MM.1S (cell line): ENCODE measurements at regions not wholly inside any gene's neighbourhood (a gene's known extent, or its start where the extent isn't known, plus 50 kb on each side); places are given as distances from the start of the nearest gene placed in this dataset.

Source experiments
- DNase-seq: peaks from one replicate; pipeline ENCODE4 v3.0.0-alpha.2; 2015
- H2AFZ ChIP-seq: fragments of 300-600 bp; sonication (generic); 2 replicates; pipeline ENCODE4 v1.6.0; 2016; ENCODE audit warnings: antibody characterized with exemption, low read length
- H3F3A ChIP-seq: fragments of 300-600 bp; sonication (generic); 2 replicates; pipeline ENCODE4 v1.6.1; 2016; ENCODE audit warnings: mild to moderate bottlenecking, antibody characterized with exemption, low read length, moderate library complexity, mixed read lengths; ENCODE audit not compliant: insufficient read depth
- H3K27ac ChIP-seq: fragments of 300-600 bp; sonication (generic); 2 replicates; pipeline ENCODE4 v1.5.1; 2016; ENCODE audit warnings: mild to moderate bottlenecking, low read length
- H3K27me3 ChIP-seq: fragments of 300-600 bp; sonication (generic); replicated peaks from 2 replicates; pipeline ENCODE4 v1.6.0; 2016; ENCODE audit warnings: low read length; ENCODE audit not compliant: insufficient read depth
- H3K36me3 ChIP-seq: fragments of 300-600 bp; sonication (generic); replicated peaks from 2 replicates; pipeline ENCODE4 v1.6.1; 2016; ENCODE audit warnings: mild to moderate bottlenecking, low read length, mixed read lengths; ENCODE audit not compliant: insufficient read depth
- H3K4me1 ChIP-seq: fragments of 300-600 bp; sonication (generic); 2 replicates; pipeline ENCODE4 v1.6.1; 2016; ENCODE audit warnings: low read length, mixed read lengths
- H3K4me2 ChIP-seq: fragments of 300-600 bp; sonication (generic); 2 replicates; pipeline ENCODE4 v1.6.0; 2016; ENCODE audit warnings: low read depth, low read length
- H3K4me3 ChIP-seq: fragments of 300-600 bp; sonication (generic); 2 replicates; pipeline ENCODE4 v1.5.1; 2016; ENCODE audit warnings: low read length, mixed read lengths
- H3K79me2 ChIP-seq: fragments of 300-600 bp; sonication (generic); 2 replicates; pipeline ENCODE4 v1.6.1; 2016; ENCODE audit warnings: mixed run types, low read length, mixed read lengths
- H3K9ac ChIP-seq: fragments of 300-600 bp; sonication (generic); 2 replicates; pipeline ENCODE4 v1.6.1; 2016; ENCODE audit warnings: low read length, mixed read lengths
- H3K9me2 ChIP-seq: fragments of 300-600 bp; sonication (generic); replicated peaks from 2 replicates; pipeline ENCODE4 v1.6.1; 2016; ENCODE audit warnings: mild to moderate bottlenecking, low read length, mixed read lengths; ENCODE audit not compliant: insufficient read depth
- H3K9me3 ChIP-seq: fragments of 300-600 bp; sonication (generic); replicated peaks from 2 replicates; pipeline ENCODE4 v1.6.1; 2016; ENCODE audit warnings: mild to moderate bottlenecking, low read length, mixed read lengths; ENCODE audit not compliant: insufficient read depth
- H4K20me1 ChIP-seq: fragments of 300-600 bp; sonication (generic); 2 replicates; pipeline ENCODE4 v1.6.1; 2016; ENCODE audit warnings: mild to moderate bottlenecking, low read length, moderate library complexity, mixed read lengths; ENCODE audit not compliant: insufficient read depth
- CTCF ChIP-seq: fragments of 300-600 bp; sonication (generic); IDR thresholded peaks from 2 replicates; pipeline ENCODE4 v1.5.1; 2016; ENCODE audit warnings: antibody characterized with exemption, low read length, mixed read lengths
- EZH2 ChIP-seq: fragments of 300-600 bp; sonication (generic); optimal IDR thresholded peaks from 2 replicates; pipeline ENCODE3; 2017; ENCODE audit warnings: low read depth, mild to moderate bottlenecking, antibody characterized with exemption, low read length, mixed read lengths
- EZH2phosphoT487 ChIP-seq: fragments of 300-600 bp; sonication (generic); IDR thresholded peaks from 2 replicates; pipeline ENCODE4 v1.6.1; 2018; ENCODE audit warnings: antibody characterized with exemption, low read length

GRCh38 chr13:73693215-73693614 lies 441.0 kb downstream of the KLF12 start:
- DNase-seq: no peak
- Histone ChIP-seq H3K4me1 (no peaks in the 10 kb centered on the region), H3K9ac (no peak overlapping the region), H4K20me1 (no peaks in the 10 kb centered on the region), H3K79me2 (no peaks in the 10 kb centered on the region), H3K9me2 (no peaks in the 10 kb centered on the region), H3K27ac (no peak overlapping the region), H3K36me3 (no peaks in the 10 kb centered on the region), H3K4me2 (no peak overlapping the region), H3F3A (no peaks in the 10 kb centered on the region), H3K4me3 (no peak overlapping the region), H2AFZ (no peak overlapping the region), H3K27me3 (no peaks in the 10 kb centered on the region), H3K9me3 (no peaks in the 10 kb centered on the region)
- TF ChIP-seq EZH2: no peak
- TF ChIP-seq CTCF: no peak
- no peak for TF ChIP-seq EZH2phosphoT487

- Histone ChIP-seq H3K4me3 (no peak overlapping the region), H4K20me1 (no peaks in the 10 kb centered on the region), H3K9me3 (no peaks in the 10 kb centered on the region), H2AFZ (no peak overlapping the region), H3K9ac (no peak overlapping the region), H3K9me2 (no peaks in the 10 kb centered on the region), H3K79me2 (no peaks in the 10 kb centered on the region), H3F3A (no peaks in the 10 kb centered on the region), H3K4me2 (no peak overlapping the region), H3K4me1 (no peaks in the 10 kb centered on the region), H3K36me3 (no peaks in the 10 kb centered on the region), H3K27me3 (no peaks in the 10 kb centered on the region), H3K27ac (no peak overlapping the region)
- no peak for TF ChIP-seq CTCF
- TF ChIP-seq EZH2: no peak
- no peak for TF ChIP-seq EZH2phosphoT487
- DNase-seq: no peak
These were observed 442.3 kb downstream of the KLF12 start for GRCh38 chr13:73691891-73692290.

- Histone ChIP-seq H3K79me2 (no peaks in the 10 kb centered on the region), H3K4me1 (no peaks in the 10 kb centered on the region), H3K36me3 (no peaks in the 10 kb centered on the region), H2AFZ (no peak overlapping the region), H3F3A (no peaks in the 10 kb centered on the region), H4K20me1 (no peaks in the 10 kb centered on the region), H3K9me2 (no peaks in the 10 kb centered on the region), H3K27ac (no peak overlapping the region), H3K27me3 (no peaks in the 10 kb centered on the region), H3K4me3 (no peak overlapping the region), H3K9me3 (no peaks in the 10 kb centered on the region), H3K4me2 (no peak overlapping the region), H3K9ac (no peak overlapping the region)
- no peak for DNase-seq
- TF ChIP-seq CTCF: no peak
- TF ChIP-seq EZH2: no peak
- TF ChIP-seq EZH2phosphoT487: no peak
These were observed 446.3 kb downstream of the KLF12 start for GRCh38 chr13:73687929-73688328.
